ENCODE measurements at regions not wholly inside any gene's neighbourhood (a gene's known extent, or its start where the extent isn't known, plus 50 kb on each side); places are given as distances from the start of the nearest gene placed in this dataset.

GRCh38 chr4:114264452-114264851 is 285.0 kb upstream of the ARSJ start:
- no peak overlapping the region for H3K4me3 Mint-ChIP-seq

GRCh38 chr4:114264877-114265291 is 285.4 kb upstream of the ARSJ start:
- Histone ChIP-seq H3K4me3 (no peak overlapping the region), H3F3A (ENCODE audit: low read depth) (no peaks in the 10 kb centered on the region), H3K9me3 (ENCODE audit: low read depth) (no peaks in the 10 kb centered on the region), H2AFZ (replicated peaks) (peak overlapping the region; percentile 66), H3K9ac (no peak overlapping the region), H3K27me3 (no peaks in the 10 kb centered on the region), H3K4me1 (no peaks in the 10 kb centered on the region), H3K36me3 (no peaks in the 10 kb centered on the region), H3K4me2 (no peak overlapping the region), H3K79me2 (ENCODE audit: low read depth) (no peaks in the 10 kb centered on the region), H3K27ac (no peak overlapping the region), H4K20me1 (ENCODE audit: low read depth) (no peaks in the 10 kb centered on the region)
- no peaks in the 10 kb centered on the region for H3K4me1 Mint-ChIP-seq
- no peaks in the 10 kb centered on the region for H3K9me3 Mint-ChIP-seq
- DNase-seq (ENCODE audit: low spot score) = no peak
- H3K36me3 Mint-ChIP-seq = no peaks in the 10 kb centered on the region
- no peak overlapping the region for H3K27ac Mint-ChIP-seq
- no peak overlapping the region for H3K4me3 Mint-ChIP-seq
- peaks cover 2% of the 10 kb centered on the region for H3K27me3 Mint-ChIP-seq (ENCODE audit: insufficient read depth, low read depth)
- TF ChIP-seq EZH2phosphoT487 (IDR thresholded peaks at IDR 0.05) (no peak), EZH2 (IDR thresholded peaks at IDR 0.05) (no peak), CTCF (IDR thresholded peaks at IDR 0.05) (no peak)

More at GRCh38 chr4:114264452-114264851, 285.0 kb upstream of the ARSJ start:
- Mint-ChIP-seq H3K27ac (no peak overlapping the region), H3K9me3 (no peaks in the 10 kb centered on the region), H3K36me3 (no peaks in the 10 kb centered on the region), H3K4me1 (no peaks in the 10 kb centered on the region), H3K27me3 (ENCODE audit: insufficient read depth, low read depth) (no peaks in the 10 kb centered on the region)
- Histone ChIP-seq H3F3A (ENCODE audit: low read depth) (no peaks in the 10 kb centered on the region), H3K27me3 (no peaks in the 10 kb centered on the region), H3K4me2 (no peak overlapping the region), H3K9me3 (ENCODE audit: low read depth) (no peaks in the 10 kb centered on the region), H3K79me2 (ENCODE audit: low read depth) (no peaks in the 10 kb centered on the region), H2AFZ (replicated peaks) (no peak overlapping the region), H3K36me3 (no peaks in the 10 kb centered on the region), H3K9ac (no peak overlapping the region), H3K4me3 (no peak overlapping the region), H3K27ac (no peak overlapping the region), H3K4me1 (no peaks in the 10 kb centered on the region), H4K20me1 (ENCODE audit: low read depth) (no peaks in the 10 kb centered on the region)
- TF ChIP-seq EZH2 (IDR thresholded peaks at IDR 0.05) = no peak
- no peak for TF ChIP-seq EZH2phosphoT487 (IDR thresholded peaks at IDR 0.05)
- no peak for TF ChIP-seq CTCF (IDR thresholded peaks at IDR 0.05)
- no peak for DNase-seq (ENCODE audit: low spot score)

- H3K4me3 ChIP-seq = no peak overlapping the region
- Mint-ChIP-seq H3K36me3 (no peaks in the 10 kb centered on the region), H3K27ac (no peak overlapping the region), H3K4me3 (no peak overlapping the region), H3K4me1 (no peaks in the 10 kb centered on the region), H3K27me3 (ENCODE audit: insufficient read depth, low read depth) (peaks cover 2% of the 10 kb centered on the region), H3K9me3 (no peaks in the 10 kb centered on the region)
- no peaks in the 10 kb centered on the region for H3K4me1 ChIP-seq
- no peak for DNase-seq (ENCODE audit: low spot score)
- H3K27me3 ChIP-seq = no peaks in the 10 kb centered on the region
- H3F3A ChIP-seq (ENCODE audit: low read depth) = no peaks in the 10 kb centered on the region
- H3K27ac ChIP-seq = no peak overlapping the region
- H2AFZ ChIP-seq (replicated peaks) = peak overlapping the region; percentile 66
- no peaks in the 10 kb centered on the region for H3K36me3 ChIP-seq
- no peak overlapping the region for H3K4me2 ChIP-seq
- H3K9me3 ChIP-seq (ENCODE audit: low read depth) = no peaks in the 10 kb centered on the region
- TF ChIP-seq EZH2phosphoT487 (IDR thresholded peaks at IDR 0.05) (no peak), EZH2 (IDR thresholded peaks at IDR 0.05) (no peak), CTCF (IDR thresholded peaks at IDR 0.05) (no peak)
- H3K9ac ChIP-seq = no peak overlapping the region
- no peaks in the 10 kb centered on the region for H4K20me1 ChIP-seq (ENCODE audit: low read depth)
- H3K79me2 ChIP-seq (ENCODE audit: low read depth) = no peaks in the 10 kb centered on the region
Observed at GRCh38 chr4:114265342-114265741, 285.9 kb upstream of the ARSJ start.
